ENCODE measurements at regions not wholly inside any gene's neighbourhood (a gene's known extent, or its start where the extent isn't known, plus 50 kb on each side); places are given as distances from the start of the nearest gene placed in this dataset.

- H3K36me3 ChIP-seq (ENCODE audit: insufficient read depth): no peaks in the 10 kb centered on the region
- no peak for DNase-seq (ENCODE audit: extremely low spot score)
- no peaks in the 10 kb centered on the region for H3K4me1 ChIP-seq (ENCODE audit: insufficient read depth)
- 63% methylated on average over 7 of the region's 7 CpGs for WGBS
- H3K4me3 ChIP-seq (ENCODE audit: low read depth, low read length): no peak overlapping the region
- H3K27ac ChIP-seq (ENCODE audit: low read depth): no peak overlapping the region
These were observed 305.2 kb upstream of the FOXG1 start for GRCh38 chr14:28461389-28461788.

- DNase-seq (ENCODE audit: extremely low spot score): no peak
- H3K4me1 ChIP-seq (ENCODE audit: insufficient read depth): no peaks in the 10 kb centered on the region
- 89% methylated on average over 4 of the region's 4 CpGs for WGBS
These were observed 299.0 kb upstream of the FOXG1 start for GRCh38 chr14:28467611-28468010.

GRCh38 chr14:28468191-28469151 lies 298.1 kb upstream of the FOXG1 start:
- H3K4me1 ChIP-seq (ENCODE audit: insufficient read depth): no peaks in the 10 kb centered on the region
- H3K4me3 ChIP-seq (ENCODE audit: low read depth, low read length): no peak overlapping the region
- 38% methylated on average over 2 of the region's 2 CpGs for WGBS
- H3K36me3 ChIP-seq (ENCODE audit: insufficient read depth): no peaks in the 10 kb centered on the region
- no peak for DNase-seq (ENCODE audit: extremely low spot score)
- H3K27ac ChIP-seq (ENCODE audit: low read depth): no peak overlapping the region

More at GRCh38 chr14:28467611-28468010, 299.0 kb upstream of the FOXG1 start:
- Histone ChIP-seq H3K27ac (ENCODE audit: low read depth) (no peak overlapping the region), H3K4me3 (ENCODE audit: low read depth, low read length) (no peak overlapping the region), H3K36me3 (ENCODE audit: insufficient read depth) (no peaks in the 10 kb centered on the region)

DNA sequence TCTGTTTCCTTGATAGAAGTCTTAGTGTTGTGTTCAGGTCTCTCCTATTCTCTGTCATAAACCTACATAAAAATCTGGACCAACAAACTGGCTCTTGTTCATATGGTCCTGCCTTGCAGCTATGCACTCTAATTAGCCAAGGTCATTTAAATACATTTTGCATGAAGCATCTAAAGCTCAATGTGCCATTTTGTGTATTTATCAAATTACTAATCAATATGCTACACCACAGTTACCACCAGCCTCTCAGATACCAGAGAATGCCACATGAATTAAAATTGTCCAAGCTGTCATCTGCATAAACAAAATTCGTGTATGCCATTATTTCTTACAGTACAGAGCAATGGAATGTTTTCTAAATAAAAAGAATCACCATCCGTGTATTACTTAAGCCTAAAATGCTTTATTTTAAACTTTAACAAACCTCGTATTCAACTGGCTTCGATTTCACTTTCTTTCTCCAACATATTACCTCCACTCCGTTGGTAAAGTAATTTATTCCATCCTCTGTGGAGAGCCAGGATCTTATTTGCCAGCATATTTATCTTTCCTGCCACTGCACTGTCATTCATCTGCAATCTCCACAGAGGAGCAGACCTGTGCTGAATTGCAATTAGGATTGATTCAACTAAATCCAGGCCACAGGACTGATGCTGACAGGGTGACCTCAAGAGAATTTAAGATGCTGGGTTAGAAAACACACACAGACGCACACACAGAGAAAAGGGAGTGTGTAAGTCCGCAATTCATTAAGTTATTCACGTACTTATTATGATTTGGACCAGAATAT lies 284.1 kb upstream of the FOXG1 start:
- 71% methylated on average over 8 of the region's 8 CpGs for WGBS
- Histone ChIP-seq H3K4me1 (ENCODE audit: insufficient read depth) (no peaks in the 10 kb centered on the region), H3K27ac (ENCODE audit: low read depth) (no peak overlapping the region), H3K4me3 (ENCODE audit: low read depth, low read length) (no peak overlapping the region), H3K36me3 (ENCODE audit: insufficient read depth) (no peaks in the 10 kb centered on the region)
- no peak for DNase-seq (ENCODE audit: extremely low spot score)

GRCh38 chr14:28483506-28483905 lies 283.1 kb upstream of the FOXG1 start:
- no peak for DNase-seq (ENCODE audit: extremely low spot score)
- 88% methylated on average over 3 of the region's 3 CpGs for WGBS
- Histone ChIP-seq H3K4me3 (ENCODE audit: low read depth, low read length) (no peak overlapping the region), H3K36me3 (ENCODE audit: insufficient read depth) (no peaks in the 10 kb centered on the region), H3K4me1 (ENCODE audit: insufficient read depth) (no peaks in the 10 kb centered on the region), H3K27ac (ENCODE audit: low read depth) (no peak overlapping the region)

GRCh38 chr14:28488684-28489083 lies 277.9 kb upstream of the FOXG1 start:
- no peak overlapping the region for H3K27ac ChIP-seq (ENCODE audit: low read depth)
- H3K4me3 ChIP-seq (ENCODE audit: low read depth, low read length): no peak overlapping the region
- H3K4me1 ChIP-seq (ENCODE audit: insufficient read depth): no peaks in the 10 kb centered on the region
- no peak for DNase-seq (ENCODE audit: extremely low spot score)
- H3K36me3 ChIP-seq (ENCODE audit: insufficient read depth): no peaks in the 10 kb centered on the region

- H3K4me3 ChIP-seq (ENCODE audit: low read depth, low read length): no peak overlapping the region
- DNase-seq (ENCODE audit: extremely low spot score): no peak
- no peaks in the 10 kb centered on the region for H3K4me1 ChIP-seq (ENCODE audit: insufficient read depth)
- H3K36me3 ChIP-seq (ENCODE audit: insufficient read depth): no peaks in the 10 kb centered on the region
- 56% methylated on average over 3 of the region's 3 CpGs for WGBS
- no peak overlapping the region for H3K27ac ChIP-seq (ENCODE audit: low read depth)
These were observed 273.1 kb upstream of the FOXG1 start for GRCh38 chr14:28493516-28493915.

- WGBS: 66% methylated on average over 2 of the region's 2 CpGs
- H3K4me1 ChIP-seq (ENCODE audit: insufficient read depth): no peaks in the 10 kb centered on the region
These were observed 272.4 kb upstream of the FOXG1 start for GRCh38 chr14:28494196-28494595.

DNA sequence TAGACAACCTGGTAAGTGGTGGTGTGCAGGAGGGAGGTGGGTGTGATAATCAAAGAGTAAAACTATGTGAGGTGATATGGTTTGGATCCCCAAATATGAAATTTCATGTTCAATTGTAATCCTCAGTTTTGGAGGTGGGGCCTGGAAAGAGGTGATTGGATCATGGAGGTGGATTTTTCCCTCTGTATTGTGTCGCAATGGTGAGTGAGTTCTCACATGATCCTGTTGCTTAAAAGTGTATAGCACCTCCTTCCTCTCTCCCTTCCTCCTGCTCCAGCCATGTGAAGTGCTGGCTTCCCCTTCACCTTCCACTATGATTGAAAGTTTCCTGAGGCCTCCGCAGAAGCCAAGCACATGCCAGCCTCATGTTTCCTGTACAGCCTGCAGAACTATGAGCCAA lies 270.2 kb upstream of the FOXG1 start:
- Histone ChIP-seq H3K36me3 (ENCODE audit: insufficient read depth) (no peaks in the 10 kb centered on the region), H3K4me1 (ENCODE audit: insufficient read depth) (no peaks in the 10 kb centered on the region), H3K4me3 (ENCODE audit: low read depth, low read length) (no peak overlapping the region), H3K27ac (ENCODE audit: low read depth) (no peak overlapping the region)
- 79% methylated on average over 2 of the region's 2 CpGs for WGBS
- no peak for DNase-seq (ENCODE audit: extremely low spot score)

More at GRCh38 chr14:28494196-28494595, 272.4 kb upstream of the FOXG1 start:
- Histone ChIP-seq H3K4me3 (ENCODE audit: low read depth, low read length) (no peak overlapping the region), H3K27ac (ENCODE audit: low read depth) (no peak overlapping the region), H3K36me3 (ENCODE audit: insufficient read depth) (no peaks in the 10 kb centered on the region)
- DNase-seq (ENCODE audit: extremely low spot score): no peak

- H3K4me1 ChIP-seq (ENCODE audit: insufficient read depth): no peaks in the 10 kb centered on the region
- H3K4me3 ChIP-seq (ENCODE audit: low read depth, low read length): no peak overlapping the region
- WGBS: 86% methylated on average over 3 of the region's 3 CpGs
- no peak for DNase-seq (ENCODE audit: extremely low spot score)
- H3K36me3 ChIP-seq (ENCODE audit: insufficient read depth): no peaks in the 10 kb centered on the region
- H3K27ac ChIP-seq (ENCODE audit: low read depth): no peak overlapping the region
These were observed 264.1 kb upstream of the FOXG1 start for GRCh38 chr14:28502517-28502916.

- no peak for DNase-seq (ENCODE audit: extremely low spot score)
- H3K4me1 ChIP-seq (ENCODE audit: insufficient read depth): no peaks in the 10 kb centered on the region
- no peaks in the 10 kb centered on the region for H3K36me3 ChIP-seq (ENCODE audit: insufficient read depth)
- no peak overlapping the region for H3K4me3 ChIP-seq (ENCODE audit: low read depth, low read length)
- no peak overlapping the region for H3K27ac ChIP-seq (ENCODE audit: low read depth)
- WGBS: 64% methylated on average over 3 of the region's 3 CpGs
These were observed 251.0 kb upstream of the FOXG1 start for GRCh38 chr14:28515571-28515970.

DNA sequence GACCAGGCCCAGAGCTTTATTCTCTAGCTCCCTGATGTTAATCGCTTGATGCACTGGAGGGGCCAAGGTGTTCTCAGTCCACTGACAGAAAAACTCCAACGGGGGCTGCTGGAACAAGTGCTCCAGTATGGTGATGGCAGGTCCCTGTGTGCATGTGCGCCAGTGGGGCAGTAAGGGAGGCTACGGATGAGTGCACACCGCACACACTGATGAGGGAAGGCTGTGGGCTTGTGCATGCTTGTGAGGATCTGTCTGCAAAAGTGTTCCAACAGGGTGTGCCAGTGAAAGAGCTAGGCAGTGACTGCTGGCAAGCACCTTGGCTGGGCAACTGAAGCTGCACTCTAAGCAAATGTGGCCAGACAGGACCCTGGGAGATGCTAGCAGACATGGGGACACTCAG lies 229.7 kb upstream of the FOXG1 start:
- no peaks in the 10 kb centered on the region for H3K4me1 ChIP-seq (ENCODE audit: insufficient read depth)
- no peak for DNase-seq (ENCODE audit: extremely low spot score)
- H3K36me3 ChIP-seq (ENCODE audit: insufficient read depth): no peaks in the 10 kb centered on the region
- no peak overlapping the region for H3K27ac ChIP-seq (ENCODE audit: low read depth)
- 89% methylated on average over 5 of the region's 5 CpGs for WGBS
- no peak overlapping the region for H3K4me3 ChIP-seq (ENCODE audit: low read depth, low read length)

DNA sequence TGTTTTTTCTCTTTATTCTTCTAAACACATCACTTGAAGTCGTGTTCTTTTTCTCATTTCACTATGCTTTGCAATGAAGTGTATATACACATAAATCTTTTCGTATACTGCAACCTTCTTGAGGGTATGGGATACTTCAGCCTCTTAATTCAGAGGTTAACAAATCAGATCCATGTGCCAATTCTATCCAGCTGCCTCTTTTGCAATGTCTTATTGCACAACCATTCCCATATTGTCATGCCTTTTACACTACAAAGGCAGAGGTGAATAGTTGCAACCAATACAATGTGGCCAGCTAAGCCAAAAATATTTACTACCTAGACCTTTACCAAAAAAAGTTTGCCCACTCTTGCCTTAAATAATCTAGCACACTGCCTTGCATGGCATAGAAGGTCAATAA lies 224.5 kb upstream of the FOXG1 start:
- WGBS: 58% methylated on average over 2 of the region's 2 CpGs

GRCh38 chr14:28565345-28565744 lies 201.2 kb upstream of the FOXG1 start:
- Histone ChIP-seq H3K27ac (ENCODE audit: low read depth) (no peak overlapping the region), H3K4me1 (ENCODE audit: insufficient read depth) (no peaks in the 10 kb centered on the region), H3K4me3 (ENCODE audit: low read depth, low read length) (no peak overlapping the region), H3K36me3 (ENCODE audit: insufficient read depth) (no peaks in the 10 kb centered on the region)
- DNase-seq (ENCODE audit: extremely low spot score): no peak

More for the DNA sequence above, 224.5 kb upstream of the FOXG1 start:
- DNase-seq (ENCODE audit: extremely low spot score): no peak
- Histone ChIP-seq H3K27ac (ENCODE audit: low read depth) (no peak overlapping the region), H3K4me1 (ENCODE audit: insufficient read depth) (no peaks in the 10 kb centered on the region), H3K36me3 (ENCODE audit: insufficient read depth) (no peaks in the 10 kb centered on the region), H3K4me3 (ENCODE audit: low read depth, low read length) (no peak overlapping the region)

Data from urinary bladder (tissue), 3 donors.